Prostate gland (tissue), 2 donors: ENCODE measurements at regions not wholly inside any gene's neighbourhood (a gene's known extent, or its start where the extent isn't known, plus 50 kb on each side); places are given as distances from the start of the nearest gene placed in this dataset.

Experiments
- POLR2AphosphoS5 ChIP-seq: sonication (generic); formaldehyde crosslinking; IDR thresholded peaks from one replicate; pipeline ENCODE4 v1.6.1; 2017; ENCODE audit warnings: antibody characterized with exemption
- TF ChIP-seq, protein P1 (sequence below), 4 experiments: fragments of 200-600 bp in 2 of 4; fragments of 450-650 bp in 2 of 4; sonication (generic) in 2 of 4; IDR thresholded peaks; 1 replicate in 3 of 4; 2 replicates in 1 of 4; pipeline ENCODE4 v1.5.1; 2016 to 2019; ENCODE audit warnings: antibody characterized with exemption in 4 of 4, mild to moderate bottlenecking in 2 of 4, moderate library complexity in 2 of 4

DNA sequence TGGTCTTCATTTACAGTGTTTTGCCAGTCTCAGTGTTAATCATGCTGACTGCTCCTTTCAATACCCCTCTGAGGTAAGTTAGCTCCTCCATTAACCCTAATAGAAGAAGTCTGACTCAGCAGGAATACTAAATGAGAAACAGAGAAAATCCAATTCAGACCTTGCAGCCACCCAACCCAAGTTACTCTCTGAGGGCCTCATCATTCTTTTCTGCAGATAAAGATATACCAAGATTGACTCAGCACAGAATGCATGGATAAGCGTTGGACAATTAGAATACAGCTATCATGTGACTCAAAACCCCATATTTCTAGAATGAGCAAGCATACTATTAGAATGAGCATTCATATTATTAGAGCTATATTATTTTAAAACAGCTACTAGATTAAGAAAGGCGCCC lies 389.1 kb upstream of the SGO1 start:
- TF ChIP-seq, protein P1, sequence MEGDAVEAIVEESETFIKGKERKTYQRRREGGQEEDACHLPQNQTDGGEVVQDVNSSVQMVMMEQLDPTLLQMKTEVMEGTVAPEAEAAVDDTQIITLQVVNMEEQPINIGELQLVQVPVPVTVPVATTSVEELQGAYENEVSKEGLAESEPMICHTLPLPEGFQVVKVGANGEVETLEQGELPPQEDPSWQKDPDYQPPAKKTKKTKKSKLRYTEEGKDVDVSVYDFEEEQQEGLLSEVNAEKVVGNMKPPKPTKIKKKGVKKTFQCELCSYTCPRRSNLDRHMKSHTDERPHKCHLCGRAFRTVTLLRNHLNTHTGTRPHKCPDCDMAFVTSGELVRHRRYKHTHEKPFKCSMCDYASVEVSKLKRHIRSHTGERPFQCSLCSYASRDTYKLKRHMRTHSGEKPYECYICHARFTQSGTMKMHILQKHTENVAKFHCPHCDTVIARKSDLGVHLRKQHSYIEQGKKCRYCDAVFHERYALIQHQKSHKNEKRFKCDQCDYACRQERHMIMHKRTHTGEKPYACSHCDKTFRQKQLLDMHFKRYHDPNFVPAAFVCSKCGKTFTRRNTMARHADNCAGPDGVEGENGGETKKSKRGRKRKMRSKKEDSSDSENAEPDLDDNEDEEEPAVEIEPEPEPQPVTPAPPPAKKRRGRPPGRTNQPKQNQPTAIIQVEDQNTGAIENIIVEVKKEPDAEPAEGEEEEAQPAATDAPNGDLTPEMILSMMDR (IDR thresholded peaks at IDR 0.05): no peak
- TF ChIP-seq POLR2AphosphoS5: no peak
